KMS-11 (cell line): ENCODE measurements at regions not wholly inside any gene's neighbourhood (a gene's known extent, or its start where the extent isn't known, plus 50 kb on each side); places are given as distances from the start of the nearest gene placed in this dataset.
"Not testable (repeated sequence)": the region's sequence is repeated elsewhere in the genome, so short reads cannot be mapped to it uniquely, and the experiment has no call there.

ENCODE experiments used
- H2AFZ ChIP-seq: fragments of 200-600 bp; sonication (generic); 2 replicates; pipeline ENCODE4 v1.6.1; 2016; ENCODE audit warnings: antibody characterized with exemption, mixed run types, low read depth
- H3K27ac ChIP-seq: fragments of 200-600 bp; sonication (generic); 2 replicates; pipeline ENCODE4 v1.6.1; 2016; ENCODE audit warnings: mild to moderate bottlenecking, mixed run types
- H3K27me3 ChIP-seq: fragments of 200-600 bp; sonication (generic); 2 replicates; pipeline ENCODE4 v1.6.1; 2017; ENCODE audit warnings: mild to moderate bottlenecking, low read depth, mixed run types, moderate library complexity; ENCODE audit not compliant: insufficient read depth
- H3K36me3 ChIP-seq: fragments of 200-600 bp; sonication (generic); 2 replicates; pipeline ENCODE4 v1.6.1; 2017; ENCODE audit warnings: mild to moderate bottlenecking, mixed run types; ENCODE audit not compliant: insufficient read depth
- H3K4me1 ChIP-seq: fragments of 200-600 bp; sonication (generic); 2 replicates; pipeline ENCODE4 v1.6.1; 2016; ENCODE audit warnings: mild to moderate bottlenecking, low read depth, mixed run types; ENCODE audit not compliant: poor library complexity, severe bottlenecking
- H3K4me2 ChIP-seq: fragments of 200-600 bp; sonication (generic); 2 replicates; pipeline ENCODE4 v1.7.0; 2016; ENCODE audit warnings: mild to moderate bottlenecking, mixed run types
- H3K4me3 ChIP-seq: fragments of 200-600 bp; sonication (generic); IDR thresholded peaks from 2 replicates; pipeline ENCODE4 v1.6.1; 2017; ENCODE audit warnings: low read depth, low read length, mixed read lengths; ENCODE audit not compliant: insufficient read depth
- H3K79me2 ChIP-seq: fragments of 200-600 bp; sonication (generic); 2 replicates; pipeline ENCODE4 v1.6.1; 2016; ENCODE audit warnings: low read depth, mixed run types; ENCODE audit not compliant: insufficient read depth
- H3K9ac ChIP-seq: fragments of 200-600 bp; sonication (generic); 2 replicates; pipeline ENCODE4 v1.6.1; 2016; ENCODE audit warnings: mild to moderate bottlenecking, mixed run types
- H4K20me1 ChIP-seq: fragments of 200-600 bp; sonication (generic); 2 replicates; pipeline ENCODE4 v1.6.1; 2016; ENCODE audit warnings: mild to moderate bottlenecking, mixed run types; ENCODE audit not compliant: insufficient read depth
- TF ChIP-seq, protein P1 (sequence below): fragments of 200-600 bp; sonication (generic); conservative IDR thresholded peaks from 2 replicates; pipeline ENCODE4 v1.6.1; 2017; ENCODE audit warnings: low read depth, mild to moderate bottlenecking, antibody characterized with exemption, low read length, moderate library complexity, mixed read lengths

DNA sequence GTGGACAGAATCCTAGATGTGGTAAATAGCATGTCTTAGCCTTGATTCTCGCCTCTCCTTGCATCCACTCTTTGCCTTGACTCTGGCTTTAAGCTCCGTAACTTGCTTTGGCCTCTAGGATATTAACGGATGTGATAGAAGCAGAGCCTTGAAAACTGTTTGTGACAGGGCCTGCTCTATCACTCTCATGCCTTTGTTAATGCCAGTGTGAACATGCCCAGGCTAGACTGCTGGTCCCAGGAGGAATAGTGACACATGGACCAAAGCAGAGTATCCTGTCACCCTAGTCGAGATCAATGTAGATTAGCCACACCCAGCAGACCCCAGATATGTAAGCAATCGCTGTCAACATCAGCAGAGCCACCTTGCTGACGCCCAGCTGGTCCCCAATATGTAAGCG is 109.9 kb upstream of the C9orf72 start:
- Histone ChIP-seq H3K4me2 (no peak overlapping the region), H3K4me3 (no peak overlapping the region), H3K27ac (no peak overlapping the region), H3K79me2 (no peaks in the 10 kb centered on the region), H4K20me1 (no peaks in the 10 kb centered on the region), H3K4me1 (no peaks in the 10 kb centered on the region), H2AFZ (no peak overlapping the region), H3K36me3 (no peaks in the 10 kb centered on the region), H3K9ac (no peak overlapping the region), H3K27me3 (no peaks in the 10 kb centered on the region)
- TF ChIP-seq, protein P1, sequence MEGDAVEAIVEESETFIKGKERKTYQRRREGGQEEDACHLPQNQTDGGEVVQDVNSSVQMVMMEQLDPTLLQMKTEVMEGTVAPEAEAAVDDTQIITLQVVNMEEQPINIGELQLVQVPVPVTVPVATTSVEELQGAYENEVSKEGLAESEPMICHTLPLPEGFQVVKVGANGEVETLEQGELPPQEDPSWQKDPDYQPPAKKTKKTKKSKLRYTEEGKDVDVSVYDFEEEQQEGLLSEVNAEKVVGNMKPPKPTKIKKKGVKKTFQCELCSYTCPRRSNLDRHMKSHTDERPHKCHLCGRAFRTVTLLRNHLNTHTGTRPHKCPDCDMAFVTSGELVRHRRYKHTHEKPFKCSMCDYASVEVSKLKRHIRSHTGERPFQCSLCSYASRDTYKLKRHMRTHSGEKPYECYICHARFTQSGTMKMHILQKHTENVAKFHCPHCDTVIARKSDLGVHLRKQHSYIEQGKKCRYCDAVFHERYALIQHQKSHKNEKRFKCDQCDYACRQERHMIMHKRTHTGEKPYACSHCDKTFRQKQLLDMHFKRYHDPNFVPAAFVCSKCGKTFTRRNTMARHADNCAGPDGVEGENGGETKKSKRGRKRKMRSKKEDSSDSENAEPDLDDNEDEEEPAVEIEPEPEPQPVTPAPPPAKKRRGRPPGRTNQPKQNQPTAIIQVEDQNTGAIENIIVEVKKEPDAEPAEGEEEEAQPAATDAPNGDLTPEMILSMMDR = no peak

DNA sequence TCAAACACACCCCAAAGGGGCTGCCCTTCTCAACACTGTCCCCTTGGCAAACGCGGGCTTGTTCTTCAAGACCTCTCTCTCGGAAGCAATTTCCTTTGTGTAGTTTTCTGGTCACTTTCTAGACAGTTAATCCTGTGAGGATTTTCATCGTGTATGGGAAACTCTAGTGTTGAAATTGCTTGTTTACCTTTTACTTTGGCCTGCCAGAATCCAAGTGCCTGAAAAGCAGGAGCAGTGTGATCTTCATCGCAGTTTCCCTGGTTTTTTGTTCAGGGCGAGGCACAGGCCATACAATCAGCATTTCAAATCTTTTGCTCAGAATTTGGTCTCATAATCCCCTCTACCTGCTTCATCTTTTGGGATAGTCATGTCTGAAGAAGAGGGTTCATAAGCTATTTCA is 115.7 kb upstream of the C9orf72 start:
- Histone ChIP-seq H3K9ac (no peak overlapping the region), H3K79me2 (no peaks in the 10 kb centered on the region), H3K4me3 (no peak overlapping the region), H3K27ac (no peak overlapping the region), H4K20me1 (no peaks in the 10 kb centered on the region), H3K27me3 (no peaks in the 10 kb centered on the region), H3K4me2 (no peak overlapping the region), H3K4me1 (peaks cover 8% of the 10 kb centered on the region), H3K36me3 (no peaks in the 10 kb centered on the region), H2AFZ (no peak overlapping the region)
- TF ChIP-seq, protein P1 = no peak

DNA sequence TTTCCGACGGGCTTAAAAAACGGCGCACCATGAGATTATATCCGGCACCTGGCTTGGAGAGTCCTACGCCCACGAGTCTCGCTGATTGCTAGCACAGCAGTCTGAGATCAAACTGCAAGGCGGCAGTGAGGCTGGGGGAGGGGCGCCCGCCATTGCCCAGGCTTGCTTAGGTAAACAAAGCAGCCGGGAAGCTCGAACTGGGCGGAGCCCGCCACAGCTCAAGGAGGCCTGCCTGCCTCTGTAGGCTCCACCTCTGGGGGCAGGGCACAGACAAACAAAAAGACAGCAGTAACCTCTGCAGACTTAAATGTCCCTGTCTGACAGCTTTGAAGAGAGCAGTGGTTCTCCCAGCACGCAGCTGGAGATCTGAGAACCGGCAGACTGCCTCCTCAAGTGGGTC is 117.5 kb upstream of the C9orf72 start:
- not testable (repeated sequence) for H3K4me3 ChIP-seq, H3K4me1 ChIP-seq, H2AFZ ChIP-seq, H4K20me1 ChIP-seq, H3K27ac ChIP-seq, H3K27me3 ChIP-seq, H3K79me2 ChIP-seq, H3K9ac ChIP-seq, H3K36me3 ChIP-seq, H3K4me2 ChIP-seq

DNA sequence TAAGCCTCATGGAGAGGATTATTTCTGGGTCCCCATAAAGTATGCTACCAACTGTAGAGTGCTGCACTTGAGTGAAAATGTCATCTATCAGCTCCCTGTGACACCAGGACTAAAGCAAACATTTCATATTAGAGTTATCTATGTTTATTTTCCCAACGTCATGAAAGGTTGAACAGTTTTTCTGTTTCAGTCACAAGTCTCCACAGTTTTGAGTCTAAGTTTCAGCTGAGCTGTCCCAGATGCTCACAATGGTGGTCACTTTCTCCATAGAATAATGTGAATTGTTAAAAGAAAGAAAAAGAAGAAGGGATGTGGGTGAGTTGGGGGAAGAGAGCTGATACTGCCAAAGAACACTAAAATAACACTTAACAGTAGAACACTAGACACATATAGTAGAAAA is 126.3 kb upstream of the C9orf72 start:
- no peaks in the 10 kb centered on the region for H3K36me3 ChIP-seq
- TF ChIP-seq, protein P1 = no peak
- no peak overlapping the region for H3K27ac ChIP-seq
- H3K4me3 ChIP-seq = no peak overlapping the region
- H3K9ac ChIP-seq = no peak overlapping the region
- H3K4me2 ChIP-seq = no peak overlapping the region
- no peaks in the 10 kb centered on the region for H3K79me2 ChIP-seq
- H2AFZ ChIP-seq = no peak overlapping the region
- no peaks in the 10 kb centered on the region for H3K4me1 ChIP-seq
- no peaks in the 10 kb centered on the region for H4K20me1 ChIP-seq
- H3K27me3 ChIP-seq = no peaks in the 10 kb centered on the region

DNA sequence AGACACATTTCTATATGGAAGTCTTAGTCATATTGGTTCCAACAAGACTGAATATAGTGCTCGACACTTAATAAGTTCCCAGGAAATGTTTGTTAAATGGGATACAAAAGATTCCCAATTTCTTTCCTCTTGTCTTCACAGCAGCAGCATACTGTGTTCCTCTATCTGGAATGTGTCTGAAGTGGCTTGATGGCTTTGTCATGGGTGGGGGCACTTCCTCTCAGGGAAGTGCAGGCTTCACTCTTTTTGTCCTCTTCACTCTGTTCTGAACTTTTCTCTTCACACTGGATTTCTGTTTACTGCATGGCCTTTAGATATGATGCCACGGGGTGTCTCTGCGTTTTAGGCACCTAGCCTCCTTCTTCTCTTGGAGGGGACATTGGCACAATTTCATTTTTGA is 127.7 kb upstream of the C9orf72 start:
- no peaks in the 10 kb centered on the region for H4K20me1 ChIP-seq
- no peak overlapping the region for H2AFZ ChIP-seq
- TF ChIP-seq, protein P1 = no peak
- H3K36me3 ChIP-seq = no peaks in the 10 kb centered on the region
- no peaks in the 10 kb centered on the region for H3K79me2 ChIP-seq
- H3K4me3 ChIP-seq = no peak overlapping the region
- H3K27me3 ChIP-seq = no peaks in the 10 kb centered on the region
- H3K9ac ChIP-seq = no peak overlapping the region
- no peak overlapping the region for H3K4me2 ChIP-seq
- H3K4me1 ChIP-seq = no peaks in the 10 kb centered on the region
- H3K27ac ChIP-seq = no peak overlapping the region
